Gastrocnemius medialis (tissue), 4 donors: ENCODE measurements at regions not wholly inside any gene's neighbourhood (a gene's known extent, or its start where the extent isn't known, plus 50 kb on each side); places are given as distances from the start of the nearest gene placed in this dataset.

Experiments used
- ATAC-seq, 2 donors: fragments of 150-250 bp; one replicate each; pipeline ENCODE4 v1.9.1; 2016
- DNase-seq, 2 donors: peaks; one replicate each; pipeline ENCODE4 v3.0.0-alpha.2; 2019
- H3K27ac ChIP-seq, 4 donors: fragments of 200-600 bp; sonication (generic); 1 replicate in 1 of 4; 2 replicates in 3 of 4; pipeline ENCODE4 v1.5.1; 2016 to 2018; ENCODE audit warnings: mild to moderate bottlenecking in 2 of 4, moderate library complexity in 1 of 4
- H3K27me3 ChIP-seq, 3 donors: fragments of 200-600 bp; sonication (generic) in 2 of 3; 1 replicate in 1 of 3; 2 replicates in 2 of 3; pipeline versions ENCODE4 v1.5.1 to v1.6.0; 2016 to 2019; ENCODE audit warnings: mild to moderate bottlenecking in 1 of 3, moderate library complexity in 1 of 3
- H3K36me3 ChIP-seq, 2 donors: fragments of 200-600 bp; sonication (generic) in 1 of 2; one replicate each; pipeline ENCODE4 v1.5.1; 2017 to 2018
- H3K4me1 ChIP-seq, 2 donors: fragments of 200-600 bp; sonication (generic) in 1 of 2; one replicate each; pipeline ENCODE4 v1.5.1; 2016 to 2017; ENCODE audit warnings: mild to moderate bottlenecking in 2 of 2
- H3K4me3 ChIP-seq, 4 donors: fragments of 200-600 bp; sonication (generic) in 3 of 4; 1 replicate in 1 of 4; 2 replicates in 3 of 4; pipeline ENCODE4 v1.5.1; 2016 to 2019; ENCODE audit warnings: mild to moderate bottlenecking in 2 of 4
- H3K9me3 ChIP-seq, 3 donors: fragments of 200-600 bp; sonication (generic) in 2 of 3; 1 replicate in 1 of 3; 2 replicates in 2 of 3; pipeline ENCODE4 v1.5.1; 2016 to 2019
- POLR2A ChIP-seq, 2 donors: fragments of 450-650 bp; IDR thresholded peaks; one replicate each; pipeline ENCODE4 v1.6.1; 2017; ENCODE audit warnings: antibody characterized with exemption in 2 of 2, mild to moderate bottlenecking in 2 of 2, moderate library complexity in 2 of 2
- in situ Hi-C, 4 donors: fragments of 200-750 bp; cut with MboI; loops; one replicate each; pipeline versions ENCODE4 v1.15.0 to v1.8.0; 2017; ENCODE audit warnings: low sequenced_read_pairs in 4 of 4
- intact Hi-C: fragments of 100-400 bp; cut with DNase I; formaldehyde crosslinking; loops from one replicate; pipeline ENCODE4 v1.15.1; 2023; ENCODE audit warnings: low total_unique reads
- TF ChIP-seq, protein P1 (sequence below), 5 experiments: fragments of 450-650 bp in 3 of 5; fragments of 200-600 bp in 2 of 5; sonication (generic) in 2 of 5; IDR thresholded peaks in 4 of 5; conservative IDR thresholded peaks in 1 of 5; 1 replicate in 4 of 5; 2 replicates in 1 of 5; pipeline ENCODE4 v1.5.1; 2016 to 2019; ENCODE audit warnings: antibody characterized with exemption in 5 of 5, mild to moderate bottlenecking in 3 of 5, moderate library complexity in 3 of 5

DNA sequence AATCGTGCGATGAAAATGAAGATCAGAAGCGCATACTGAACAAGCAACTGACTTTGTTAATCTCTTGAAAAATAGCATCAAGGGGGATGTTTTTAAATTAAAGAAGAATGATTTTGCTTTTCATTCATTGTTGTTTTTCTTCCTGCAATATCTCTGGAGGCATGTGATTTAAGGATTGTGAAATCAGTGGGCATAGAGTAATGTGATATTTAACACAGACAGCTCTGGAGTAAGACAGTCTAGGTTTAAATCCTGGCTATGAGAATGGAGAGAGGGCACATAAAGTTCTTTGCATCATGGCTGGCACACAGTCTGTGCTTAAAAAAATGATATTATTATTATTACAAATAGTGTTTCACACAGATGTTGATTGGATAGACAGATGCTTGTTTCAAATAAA is 243.1 kb upstream of the NBEA start:
- H3K27me3 ChIP-seq = no peaks in the 10 kb centered on the region
- DNase-seq (no peak), ATAC-seq (peak; percentile 95 to 97)
- peaks cover 16 to 21% of the 10 kb centered on the region in 2 donors for H3K4me1 ChIP-seq
- intact Hi-C loops (no loop called here), in situ Hi-C loops (no loop called here)
- TF ChIP-seq POLR2A (IDR thresholded peaks at IDR 0.05) = no peak
- H3K36me3 ChIP-seq = no peaks in the 10 kb centered on the region
- no peaks in the 10 kb centered on the region for H3K9me3 ChIP-seq
- peak overlapping the region in 3 of 4 donors; percentile 15 to 65 (median 54) for H3K27ac ChIP-seq
- peak overlapping the region in 1 of 4 donors; percentile 24 for H3K4me3 ChIP-seq

GRCh38 chr13:34700155-34700554 is 241.9 kb upstream of the NBEA start:
- in situ Hi-C loops (no loop called here), intact Hi-C loops (no loop called here)

GRCh38 chr13:34701919-34702318 is 240.2 kb upstream of the NBEA start:
- H3K4me3 ChIP-seq = no peak overlapping the region
- no peaks in the 10 kb centered on the region for H3K27me3 ChIP-seq
- no peaks in the 10 kb centered on the region for H3K9me3 ChIP-seq
- intact Hi-C loops = no loop called here
- peaks cover 16 to 21% of the 10 kb centered on the region in 2 donors for H3K4me1 ChIP-seq
- in situ Hi-C loops = no loop called here
- no peak for DNase-seq
- H3K27ac ChIP-seq = no peak overlapping the region
- TF ChIP-seq, protein P1, sequence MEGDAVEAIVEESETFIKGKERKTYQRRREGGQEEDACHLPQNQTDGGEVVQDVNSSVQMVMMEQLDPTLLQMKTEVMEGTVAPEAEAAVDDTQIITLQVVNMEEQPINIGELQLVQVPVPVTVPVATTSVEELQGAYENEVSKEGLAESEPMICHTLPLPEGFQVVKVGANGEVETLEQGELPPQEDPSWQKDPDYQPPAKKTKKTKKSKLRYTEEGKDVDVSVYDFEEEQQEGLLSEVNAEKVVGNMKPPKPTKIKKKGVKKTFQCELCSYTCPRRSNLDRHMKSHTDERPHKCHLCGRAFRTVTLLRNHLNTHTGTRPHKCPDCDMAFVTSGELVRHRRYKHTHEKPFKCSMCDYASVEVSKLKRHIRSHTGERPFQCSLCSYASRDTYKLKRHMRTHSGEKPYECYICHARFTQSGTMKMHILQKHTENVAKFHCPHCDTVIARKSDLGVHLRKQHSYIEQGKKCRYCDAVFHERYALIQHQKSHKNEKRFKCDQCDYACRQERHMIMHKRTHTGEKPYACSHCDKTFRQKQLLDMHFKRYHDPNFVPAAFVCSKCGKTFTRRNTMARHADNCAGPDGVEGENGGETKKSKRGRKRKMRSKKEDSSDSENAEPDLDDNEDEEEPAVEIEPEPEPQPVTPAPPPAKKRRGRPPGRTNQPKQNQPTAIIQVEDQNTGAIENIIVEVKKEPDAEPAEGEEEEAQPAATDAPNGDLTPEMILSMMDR (IDR thresholded peaks at IDR 0.05 in 4 of 5, conservative IDR thresholded peaks at IDR 0.05 in 1 of 5) = no peak
- TF ChIP-seq POLR2A (IDR thresholded peaks at IDR 0.05) = no peak
- ATAC-seq = no peak
- H3K36me3 ChIP-seq = no peaks in the 10 kb centered on the region

More at GRCh38 chr13:34700155-34700554, 241.9 kb upstream of the NBEA start:
- H3K4me1 ChIP-seq = peaks cover 16 to 21% of the 10 kb centered on the region in 2 donors
- H3K4me3 ChIP-seq = no peak overlapping the region
- H3K9me3 ChIP-seq = no peaks in the 10 kb centered on the region
- no peak overlapping the region for H3K27ac ChIP-seq
- no peak for TF ChIP-seq POLR2A (IDR thresholded peaks at IDR 0.05)
- TF ChIP-seq, protein P1 (IDR thresholded peaks at IDR 0.05 in 4 of 5, conservative IDR thresholded peaks at IDR 0.05 in 1 of 5) = no peak
- ATAC-seq (no peak), DNase-seq (no peak)
- no peaks in the 10 kb centered on the region for H3K36me3 ChIP-seq
- H3K27me3 ChIP-seq = no peaks in the 10 kb centered on the region

DNA sequence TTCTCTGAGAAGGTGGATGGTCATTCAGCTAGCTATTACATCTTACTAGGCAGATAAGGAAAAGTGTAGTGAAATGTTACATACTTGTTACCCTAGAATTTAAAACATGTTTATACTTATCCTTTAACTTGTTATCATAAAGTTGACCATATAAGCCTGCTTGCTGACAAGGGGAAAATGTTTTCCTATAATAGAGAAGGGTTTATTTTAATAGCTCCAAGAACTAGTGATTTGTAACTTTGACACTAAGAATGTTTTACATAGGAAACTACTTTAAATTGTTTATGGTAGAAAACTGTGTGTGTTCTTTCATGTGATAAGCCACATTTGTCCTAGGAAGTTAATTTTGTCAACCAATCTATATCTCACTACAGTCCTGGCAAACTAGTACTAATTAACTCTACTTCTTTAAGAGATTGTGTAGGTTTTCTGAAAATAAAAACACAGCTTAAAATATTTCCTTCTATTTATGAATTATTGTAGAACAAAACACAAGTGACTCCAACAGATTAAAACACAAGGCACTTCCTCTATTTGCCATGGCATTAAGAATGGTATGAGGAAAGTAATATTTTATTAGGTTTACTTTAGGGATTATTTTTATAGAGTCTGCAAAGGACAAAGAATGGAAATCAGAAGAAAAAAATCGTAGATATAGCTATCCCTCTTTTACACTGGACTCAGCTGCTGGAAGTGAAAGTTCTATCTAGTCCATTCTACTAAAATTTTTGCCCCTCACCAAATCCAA is 233.3 kb upstream of the NBEA start:
- intact Hi-C loops = no loop called here
- ATAC-seq = no peak
- in situ Hi-C loops = no loop called here

More for the DNA sequence above, 233.3 kb upstream of the NBEA start:
- no peak overlapping the region for H3K27ac ChIP-seq
- TF ChIP-seq, protein P1 (IDR thresholded peaks at IDR 0.05 in 4 of 5, conservative IDR thresholded peaks at IDR 0.05 in 1 of 5) = no peak
- TF ChIP-seq POLR2A (IDR thresholded peaks at IDR 0.05) = no peak
- no peaks in the 10 kb centered on the region for H3K4me1 ChIP-seq
- no peaks in the 10 kb centered on the region for H3K36me3 ChIP-seq
- H3K4me3 ChIP-seq = no peak overlapping the region
- no peak for DNase-seq
- no peaks in the 10 kb centered on the region for H3K27me3 ChIP-seq
- H3K9me3 ChIP-seq = no peaks in the 10 kb centered on the region
